Caco-2 (cell line): ENCODE measurements at regions not wholly inside any gene's neighbourhood (a gene's known extent, or its start where the extent isn't known, plus 50 kb on each side); places are given as distances from the start of the nearest gene placed in this dataset.
"Not testable (repeated sequence)": the region's sequence is repeated elsewhere in the genome, so short reads cannot be mapped to it uniquely, and the experiment has no call there.

Experiments
- BruUV-seq: library from RNA; stranded (reverse); fragments of 400-500 nt; replicated peaks from 2 replicates; lab custom pipeline; 2021; lab: Mats Ljungman, UMichigan
- CTCF ChIA-PET: fragments of 300-600 bp; sonication (Branson Sonifier 250); formaldehyde crosslinking; loops from one replicate; lab custom pipeline; 2022; ENCODE audit warnings: antibody characterized with exemption; lab: Charles Lee
- POLR2A ChIA-PET: fragments of 300-600 bp; sonication (Branson Sonifier 250); formaldehyde crosslinking; loops from one replicate; lab custom pipeline; 2022; ENCODE audit warnings: antibody characterized with exemption; lab: Charles Lee
- DNase-seq, 2 experiments: peaks; one replicate each; pipeline versions ENCODE4 v3.0.0 to v3.0.0-alpha.2; 2020 to 2022
- H3K27me3 ChIP-seq: replicated peaks from 2 replicates; pipeline ENCODE4 v1.6.0; 2011; ENCODE audit warnings: low read length; ENCODE audit not compliant: control insufficient read depth, insufficient read depth
- H3K36me3 ChIP-seq: 2 replicates; pipeline ENCODE4 v1.5.1; 2011; ENCODE audit warnings: low read length; ENCODE audit not compliant: control insufficient read depth, insufficient read depth
- H3K4me1 ChIP-seq: fragments of 250-450 bp; sonication (Bioruptor Pico); 2 replicates; pipeline ENCODE4 v1.5.1; 2020; ENCODE audit warnings: mild to moderate bottlenecking
- H3K4me3 ChIP-seq: 2 replicates; pipeline ENCODE4 v1.5.1; 2011; ENCODE audit warnings: low read depth, mild to moderate bottlenecking, control low read depth, low read length
- H3K9me3 ChIP-seq: fragments of 250-450 bp; sonication (Bioruptor Pico); 2 replicates; pipeline ENCODE4 v1.5.1; 2020; ENCODE audit warnings: mild to moderate bottlenecking, moderate library complexity
- H3K27ac Mint-ChIP-seq: one replicate; pipeline ENCODE4 v1.8.0; 2022; ENCODE audit warnings: mixed read lengths; ENCODE audit not compliant: unreplicated experiment
- H3K27me3 Mint-ChIP-seq: one replicate; pipeline ENCODE4 v1.8.0; 2022; ENCODE audit warnings: mixed read lengths; ENCODE audit not compliant: insufficient read depth, unreplicated experiment
- H3K36me3 Mint-ChIP-seq: one replicate; pipeline ENCODE4 v1.8.0; 2022; ENCODE audit warnings: mild to moderate bottlenecking, mixed read lengths; ENCODE audit not compliant: insufficient read depth, unreplicated experiment
- H3K4me1 Mint-ChIP-seq: one replicate; pipeline ENCODE4 v1.8.0; 2022; ENCODE audit warnings: low read depth, mixed read lengths; ENCODE audit not compliant: unreplicated experiment
- H3K4me3 Mint-ChIP-seq: one replicate; pipeline ENCODE4 v1.8.0; 2022; ENCODE audit warnings: mild to moderate bottlenecking, moderate library complexity, mixed read lengths; ENCODE audit not compliant: unreplicated experiment
- H3K9me3 Mint-ChIP-seq: one replicate; pipeline ENCODE4 v1.8.0; 2022; ENCODE audit warnings: mixed read lengths; ENCODE audit not compliant: unreplicated experiment
- CTCF ChIP-seq, 2 experiments: fragments of 200-600 bp in 1 of 2; IDR thresholded peaks; 1 replicate in 1 of 2; 2 replicates in 1 of 2; pipeline versions ENCODE4 v1.5.1 to v1.8.0; 2011 to 2022; ENCODE audit warnings: antibody characterized with exemption in 1 of 2, control low read depth in 1 of 2, inconsistent platforms in 1 of 2, low read depth in 1 of 2, low read length in 1 of 2, mild to moderate bottlenecking in 1 of 2, moderate library complexity in 1 of 2; ENCODE audit not compliant: insufficient read depth in 1 of 2, severe bottlenecking in 1 of 2, unreplicated experiment in 1 of 2
- intact Hi-C: fragments of 100-400 bp; cut with micrococcal nuclease; formaldehyde crosslinking; loops from one replicate; pipeline ENCODE4 v1.10.0; 2022; ENCODE audit not compliant: unreplicated experiment

DNA sequence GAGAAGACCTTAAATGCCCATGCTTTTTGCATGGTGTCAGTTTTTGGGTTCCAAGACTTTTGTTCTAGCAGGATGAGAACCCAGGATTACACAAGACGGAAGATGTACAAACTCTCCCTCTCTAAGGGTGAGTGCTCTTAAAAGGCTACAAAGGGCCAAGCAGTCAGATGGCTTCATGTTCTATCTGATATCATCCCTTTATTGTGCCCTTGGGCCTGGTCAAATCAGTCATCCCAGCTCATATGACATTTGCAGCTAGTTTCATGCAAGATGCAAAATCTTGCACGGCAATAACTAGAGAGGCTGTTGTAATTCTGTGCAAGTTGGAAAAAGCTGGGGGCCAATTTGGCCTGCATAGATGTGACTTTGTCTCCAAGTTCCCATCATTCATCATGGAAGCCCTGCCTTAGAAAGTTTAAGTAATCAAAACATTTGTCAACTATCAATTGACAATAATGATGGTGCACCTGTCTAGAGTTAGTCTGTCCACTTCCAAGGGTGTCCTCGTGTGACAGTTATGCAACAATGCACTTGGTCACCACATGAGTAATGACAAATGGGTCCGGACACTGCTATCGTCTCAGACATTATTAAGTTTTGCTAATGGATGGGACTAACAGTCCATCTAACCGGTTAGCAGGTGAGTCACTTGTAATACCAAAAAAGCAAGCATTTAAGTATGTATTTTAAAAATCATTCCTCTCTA, 58.6 kb upstream of the ZFHX3 start:
- intact Hi-C loops = no loop called here
- POLR2A ChIA-PET = no interaction called here
- H3K36me3 Mint-ChIP-seq = no peaks in the 10 kb centered on the region
- no peak for DNase-seq
- Histone ChIP-seq H3K9me3 (no peaks in the 10 kb centered on the region), H3K27me3 (no peaks in the 10 kb centered on the region), H3K36me3 (no peaks in the 10 kb centered on the region), H3K4me1 (no peaks in the 10 kb centered on the region), H3K4me3 (no peak overlapping the region)
- H3K27ac Mint-ChIP-seq = no peak overlapping the region
- no peak overlapping the region for H3K4me3 Mint-ChIP-seq
- H3K27me3 Mint-ChIP-seq = no peaks in the 10 kb centered on the region
- H3K9me3 Mint-ChIP-seq = no peaks in the 10 kb centered on the region
- CTCF ChIA-PET = no interaction called here
- no peaks in the 10 kb centered on the region for H3K4me1 Mint-ChIP-seq
- BruUV-seq = no TSS peak
- no peak for TF ChIP-seq CTCF (IDR thresholded peaks at IDR 0.05; ENCODE audit: insufficient read depth in 1 of 2, low read depth in 1 of 2, low read length in 1 of 2, severe bottlenecking in 1 of 2, unreplicated experiment in 1 of 2)

DNA sequence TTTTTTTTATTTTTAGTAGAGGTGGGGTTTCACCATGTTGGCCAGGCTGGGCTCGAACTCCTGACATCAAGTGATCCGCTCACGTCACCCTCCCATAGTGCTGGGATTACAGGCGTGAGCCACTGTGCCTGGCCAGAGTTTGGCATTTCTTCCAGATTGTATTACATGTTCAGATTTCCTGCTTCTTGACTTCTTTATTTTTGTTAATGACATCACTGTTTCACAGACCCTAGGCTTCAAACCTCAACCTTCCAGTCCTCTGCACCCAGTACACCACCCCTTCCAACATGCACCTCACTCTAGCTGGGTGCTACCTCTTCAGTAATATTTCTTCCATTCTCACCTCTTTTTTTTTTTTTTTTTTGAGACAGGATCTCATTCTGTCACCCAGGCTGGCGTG, 53.6 kb upstream of the ZFHX3 start:
- Histone ChIP-seq H3K27me3 (no peaks in the 10 kb centered on the region), H3K4me1 (no peaks in the 10 kb centered on the region), H3K9me3 (no peaks in the 10 kb centered on the region), H3K36me3 (no peaks in the 10 kb centered on the region), H3K4me3 (no peak overlapping the region)
- H3K9me3 Mint-ChIP-seq = no peaks in the 10 kb centered on the region
- H3K27me3 Mint-ChIP-seq = no peaks in the 10 kb centered on the region
- intact Hi-C loops = no loop called here
- H3K27ac Mint-ChIP-seq = no peak overlapping the region
- POLR2A ChIA-PET = no interaction called here
- H3K4me1 Mint-ChIP-seq = no peaks in the 10 kb centered on the region
- CTCF ChIA-PET = no interaction called here
- no peak for TF ChIP-seq CTCF (IDR thresholded peaks at IDR 0.05; ENCODE audit: insufficient read depth in 1 of 2, low read depth in 1 of 2, low read length in 1 of 2, severe bottlenecking in 1 of 2, unreplicated experiment in 1 of 2)
- DNase-seq = no peak
- H3K36me3 Mint-ChIP-seq = no peaks in the 10 kb centered on the region
- no TSS peak for BruUV-seq
- H3K4me3 Mint-ChIP-seq = no peak overlapping the region

DNA sequence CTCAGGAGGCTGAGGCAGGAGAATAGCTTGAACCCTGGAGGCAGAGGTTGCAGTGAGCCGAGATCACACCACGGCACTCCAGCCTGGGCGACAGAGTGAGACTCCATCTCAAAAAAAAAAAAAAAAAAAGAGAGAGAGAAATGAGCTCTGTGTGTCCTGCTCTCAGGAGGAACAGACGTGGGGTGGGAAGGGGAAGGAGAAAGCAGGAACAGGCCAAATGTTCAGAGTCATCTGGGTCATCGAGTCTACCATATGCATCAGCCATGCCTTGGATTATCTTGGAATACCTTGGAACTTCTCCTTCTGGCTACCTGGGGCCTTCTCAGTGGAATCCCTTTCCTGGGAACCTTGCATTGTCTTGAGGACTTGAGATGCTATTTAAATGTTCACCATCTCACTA, 51.7 kb upstream of the ZFHX3 start:
- H3K27me3 ChIP-seq, H3K4me3 Mint-ChIP-seq, POLR2A ChIA-PET, DNase-seq, intact Hi-C loops, CTCF ChIA-PET, H3K4me1 Mint-ChIP-seq, H3K9me3 Mint-ChIP-seq, H3K36me3 Mint-ChIP-seq, H3K36me3 ChIP-seq, H3K4me3 ChIP-seq, H3K27ac Mint-ChIP-seq, H3K27me3 Mint-ChIP-seq, H3K9me3 ChIP-seq, H3K4me1 ChIP-seq, BruUV-seq: not testable (repeated sequence)
